Adrenal gland (tissue), 9 donors: ENCODE measurements at regions not wholly inside any gene's neighbourhood (a gene's known extent, or its start where the extent isn't known, plus 50 kb on each side); places are given as distances from the start of the nearest gene placed in this dataset.

ENCODE experiments used
- DNase-seq, 7 donors: peaks; one replicate each; pipeline ENCODE4 v3.0.0-alpha.2; 2019 to 2020
- H3K27ac ChIP-seq, 5 donors: fragments of 200-600 bp; sonication (generic) in 4 of 5; 1 replicate in 3 of 5; 2 replicates in 2 of 5; pipeline versions ENCODE4 v1.5.1 to v1.8.0; 2016 to 2020; ENCODE audit warnings: mild to moderate bottlenecking in 1 of 5
- H3K27me3 ChIP-seq: fragments of 200-600 bp; 2 replicates; pipeline ENCODE4 v1.8.0; 2021
- H3K36me3 ChIP-seq, 2 donors: fragments of 200-600 bp; replicated peaks in 1 of 2; 1 replicate in 1 of 2; 2 replicates in 1 of 2; pipeline versions ENCODE4 v1.5.1 to v1.8.0; 2018 to 2022
- H3K4me1 ChIP-seq, 2 donors: fragments of 200-600 bp; replicated peaks in 1 of 2; 1 replicate in 1 of 2; 2 replicates in 1 of 2; pipeline versions ENCODE4 v1.5.1 to v1.8.0; 2018 to 2021
- H3K4me3 ChIP-seq, 4 donors: fragments of 200-600 bp; sonication (generic) in 3 of 4; one replicate each; pipeline ENCODE4 v1.5.1; 2016 to 2018
- H3K9me3 ChIP-seq, 3 donors: fragments of 200-600 bp; sonication (generic) in 1 of 3; replicated peaks in 1 of 3; 1 replicate in 2 of 3; 2 replicates in 1 of 3; pipeline versions ENCODE4 v1.5.1 to v1.8.0; 2016 to 2021
- CTCF ChIP-seq, 6 experiments: fragments of 450-650 bp in 4 of 6; fragments of 200-600 bp in 2 of 6; sonication (generic) in 1 of 6; IDR thresholded peaks; 1 replicate in 5 of 6; 2 replicates in 1 of 6; pipeline versions ENCODE4 v1.5.1 to v1.8.0; 2016 to 2021; ENCODE audit warnings: antibody characterized with exemption in 6 of 6, mild to moderate bottlenecking in 2 of 6, moderate library complexity in 1 of 6
- POLR2A ChIP-seq, 2 donors: fragments of 450-650 bp; IDR thresholded peaks; one replicate each; pipeline ENCODE4 v1.6.1; 2017; ENCODE audit warnings: antibody characterized with exemption in 2 of 2, mild to moderate bottlenecking in 2 of 2, moderate library complexity in 1 of 2
- WGBS, 4 donors: extraction: QIAGEN DNeasy Blood & Tissue Kit in 2 of 4; methylation state at CpG; one replicate each; pipeline versions ENCODE4 v1.1.5 to v1.1.7; 2013 to 2017; 5-methylcytosine and 5-hydroxymethylcytosine counted together
- intact Hi-C, 2 donors: fragments of 100-400 bp; cut with DNase I; formaldehyde crosslinking; loops; one replicate each; pipeline versions ENCODE4 v1.14.1 to v1.15.0; 2022 to 2023
- donor health status: healthy with polysubstance abuse.
- donor health status: Bipolar disorder and iron deficiency.
- donor health status: DM: yes; HTN: yes; CAD: no.
- donor health status: DM: no; HTN: no; CAD: no.
- donor health status: DM: no; HTN: no; CAD: no.

GRCh38 chr18:1691863-1692262, 787.2 kb downstream of the ADCYAP1 start:
- 61 to 78% (median 69%) methylated on average over 2 of the region's 2 CpGs for WGBS, 4 donors
- no peaks in the 10 kb centered on the region for H3K27me3 ChIP-seq
- no peak for DNase-seq
- no peaks in the 10 kb centered on the region for H3K9me3 ChIP-seq
- H3K4me3 ChIP-seq, result no peak overlapping the region
- TF ChIP-seq POLR2A (IDR thresholded peaks at IDR 0.05), result no peak
- no peak for TF ChIP-seq CTCF (IDR thresholded peaks at IDR 0.05)
- H3K36me3 ChIP-seq, result no peaks in the 10 kb centered on the region
- no peak overlapping the region for H3K27ac ChIP-seq
- intact Hi-C loops, result loop anchor here in 1 of 2 donors (10.0 kb wide), 1 partner anchor 83 kb away; no protein-coding TSS in a partner anchor
- no peaks in the 10 kb centered on the region for H3K4me1 ChIP-seq

- no peaks in the 10 kb centered on the region for H3K4me1 ChIP-seq
- H3K27ac ChIP-seq, result no peak overlapping the region
- TF ChIP-seq CTCF (IDR thresholded peaks at IDR 0.05), result no peak
- no peak for TF ChIP-seq POLR2A (IDR thresholded peaks at IDR 0.05)
- no peak overlapping the region for H3K4me3 ChIP-seq
- no peaks in the 10 kb centered on the region for H3K36me3 ChIP-seq
- no peak for DNase-seq
- no peaks in the 10 kb centered on the region for H3K9me3 ChIP-seq
- intact Hi-C loops, result no loop called here
- WGBS, 4 donors, result 66 to 76% (median 73%) methylated on average over 2 of the region's 2 CpGs
- no peaks in the 10 kb centered on the region for H3K27me3 ChIP-seq
These were observed 803.3 kb downstream of the ADCYAP1 start for GRCh38 chr18:1708006-1708405.

- TF ChIP-seq POLR2A (IDR thresholded peaks at IDR 0.05) (no peak), CTCF (IDR thresholded peaks at IDR 0.05) (no peak)
- H3K36me3 ChIP-seq, result no peaks in the 10 kb centered on the region
- intact Hi-C loops, result no loop called here
- 55 to 64% (median 58%) methylated on average over 3 of the region's 3 CpGs for WGBS, 4 donors
- no peak overlapping the region for H3K4me3 ChIP-seq
- no peaks in the 10 kb centered on the region for H3K9me3 ChIP-seq
- no peak overlapping the region for H3K27ac ChIP-seq
- H3K4me1 ChIP-seq, result no peaks in the 10 kb centered on the region
- no peaks in the 10 kb centered on the region for H3K27me3 ChIP-seq
- no peak for DNase-seq
These were observed 805.4 kb downstream of the ADCYAP1 start for GRCh38 chr18:1710114-1710513.

GRCh38 chr18:1732143-1732542, 827.5 kb downstream of the ADCYAP1 start:
- DNase-seq, result no peak
- no peaks in the 10 kb centered on the region for H3K36me3 ChIP-seq
- no peak for TF ChIP-seq CTCF (IDR thresholded peaks at IDR 0.05)
- TF ChIP-seq POLR2A (IDR thresholded peaks at IDR 0.05), result no peak
- no peaks in the 10 kb centered on the region for H3K27me3 ChIP-seq
- intact Hi-C loops, result no loop called here
- H3K4me3 ChIP-seq, result no peak overlapping the region
- no peaks in the 10 kb centered on the region for H3K4me1 ChIP-seq
- no peaks in the 10 kb centered on the region for H3K9me3 ChIP-seq
- 75 to 81% (median 78%) methylated on average over 3 of the region's 3 CpGs for WGBS, 4 donors
- H3K27ac ChIP-seq, result no peak overlapping the region
